GM21367 (cell line): ENCODE measurements at regions not wholly inside any gene's neighbourhood (a gene's known extent, or its start where the extent isn't known, plus 50 kb on each side); places are given as distances from the start of the nearest gene placed in this dataset.

Source experiments
- ATAC-seq: cut with Tn5 transposase; IDR thresholded peaks from one replicate; pipeline ENCODE4 v1.9.1; 2021; ENCODE audit not compliant: unreplicated experiment

DNA sequence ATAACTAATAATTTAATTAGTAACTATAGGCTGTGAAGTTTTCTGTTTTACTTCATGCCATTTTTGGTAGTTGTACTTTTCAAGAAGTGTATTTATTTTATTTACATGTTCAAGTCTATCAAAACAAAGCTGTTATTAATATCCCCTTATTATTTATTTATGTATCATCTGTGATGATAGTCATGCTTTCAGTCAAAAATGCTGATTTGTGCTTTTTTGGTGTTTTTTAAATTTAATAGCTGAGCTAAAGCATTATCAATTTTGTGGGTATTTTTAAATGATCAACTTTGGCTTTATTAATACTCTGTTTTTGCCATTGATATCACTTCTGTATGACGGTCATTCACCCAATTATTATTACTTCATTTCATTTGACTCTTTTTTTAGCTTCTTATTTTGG, 1229.2 kb upstream of the CADM2 start:
- ATAC-seq = no peak

GRCh38 chr3:83734656-83735055, 1224.1 kb upstream of the CADM2 start:
- no peak for ATAC-seq

DNA sequence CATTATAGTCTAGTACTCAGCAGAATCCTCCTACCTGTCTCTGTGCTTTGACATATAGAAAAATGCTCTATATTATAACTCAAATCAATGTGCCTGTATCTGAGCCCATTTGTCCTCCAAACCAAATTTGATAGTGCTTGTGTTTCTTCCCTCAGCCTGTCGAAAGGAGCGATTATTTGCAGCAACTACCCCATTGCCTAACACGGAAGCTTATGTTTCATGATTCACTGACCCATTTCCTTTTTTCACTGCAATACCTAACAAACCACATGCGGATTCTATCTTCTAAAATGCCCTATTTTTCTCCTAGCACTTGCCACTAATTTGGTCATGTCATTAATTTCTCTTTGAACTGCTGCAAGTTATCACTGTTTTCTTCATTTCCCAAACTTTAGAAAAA, 1220.6 kb upstream of the CADM2 start:
- ATAC-seq = no peak

DNA sequence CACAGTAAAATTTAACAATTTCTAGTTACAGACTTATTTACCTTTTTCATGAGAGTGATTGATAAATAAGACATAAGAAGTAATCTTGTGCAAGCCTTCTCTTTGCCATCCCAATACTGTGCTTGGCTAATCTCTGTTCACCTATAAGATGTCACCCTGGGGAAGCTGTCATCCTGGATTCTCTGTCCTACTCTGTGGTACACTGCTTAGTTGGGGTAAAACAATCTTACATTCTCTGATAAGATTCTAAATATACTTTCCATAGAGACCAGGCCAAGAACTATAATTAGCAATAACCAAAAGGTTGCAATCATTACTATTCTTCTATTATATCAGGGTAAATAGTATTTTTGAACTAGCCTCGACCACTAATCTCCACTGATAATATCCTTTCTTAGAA, 1218.3 kb upstream of the CADM2 start:
- no peak for ATAC-seq

DNA sequence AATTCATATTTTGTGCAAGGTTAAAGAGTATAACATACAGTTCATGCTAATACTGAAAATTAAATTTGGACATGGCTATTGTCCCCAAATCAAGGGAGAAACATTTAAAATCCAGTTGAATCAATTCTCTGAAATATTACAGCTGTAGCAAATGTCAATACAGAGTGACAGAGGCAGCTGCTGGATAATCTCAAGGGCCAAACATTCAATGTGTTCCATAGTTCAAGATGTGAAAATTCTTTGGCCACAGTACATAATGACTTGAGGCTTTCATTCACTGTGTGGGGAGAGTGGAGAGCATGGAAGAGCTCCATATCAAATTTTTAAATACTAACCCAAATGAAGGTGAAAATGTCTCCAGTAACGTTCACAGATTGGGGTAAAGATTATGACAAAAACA, 1192.8 kb upstream of the CADM2 start:
- no peak for ATAC-seq

- ATAC-seq = no peak
These were observed 1188.8 kb upstream of the CADM2 start for GRCh38 chr3:83769791-83770663.

GRCh38 chr3:83770664-83771402, 1188.0 kb upstream of the CADM2 start:
- no peak for ATAC-seq

DNA sequence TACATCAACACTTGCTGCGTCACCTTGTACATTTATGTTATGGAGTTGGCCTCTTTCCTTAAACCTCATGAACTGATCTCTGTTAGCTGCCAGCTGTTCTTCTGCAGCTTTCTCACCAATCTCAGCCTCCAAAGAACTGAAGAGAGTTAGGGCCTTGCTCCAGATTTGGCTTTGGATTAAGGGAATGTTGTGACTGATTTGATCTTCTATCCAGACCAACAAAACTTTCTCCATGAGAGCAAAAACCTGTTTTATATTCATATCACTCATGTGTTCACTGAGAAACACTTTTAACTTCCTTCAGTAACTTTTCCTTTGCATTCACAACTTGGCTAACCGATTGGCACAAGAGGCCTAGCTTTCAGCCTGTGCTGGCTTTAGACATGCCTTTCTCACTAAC, 1156.0 kb upstream of the CADM2 start:
- no peak for ATAC-seq

DNA sequence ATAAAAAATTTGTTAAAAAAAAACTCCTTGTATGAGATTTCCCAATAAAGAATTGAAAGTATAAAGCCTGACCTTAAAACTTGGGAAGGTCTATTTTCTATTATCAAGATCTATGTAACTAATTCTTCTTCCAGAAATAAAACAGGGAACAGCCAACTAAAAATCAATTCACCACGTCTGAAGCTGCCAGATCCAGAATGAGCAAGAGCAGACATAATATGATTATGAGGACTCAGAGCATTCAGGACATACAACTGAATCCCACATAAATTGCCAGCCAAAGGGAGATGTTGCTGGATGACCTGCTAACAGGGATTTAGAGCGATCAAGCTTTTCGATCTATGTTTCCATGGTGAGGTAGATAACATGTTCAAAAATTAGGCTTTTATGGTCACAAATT, 1151.3 kb upstream of the CADM2 start:
- ATAC-seq = no peak

- ATAC-seq = no peak
These were observed 1145.6 kb upstream of the CADM2 start for GRCh38 chr3:83813176-83813575.

GRCh38 chr3:83816653-83817052, 1142.1 kb upstream of the CADM2 start:
- ATAC-seq = no peak

DNA sequence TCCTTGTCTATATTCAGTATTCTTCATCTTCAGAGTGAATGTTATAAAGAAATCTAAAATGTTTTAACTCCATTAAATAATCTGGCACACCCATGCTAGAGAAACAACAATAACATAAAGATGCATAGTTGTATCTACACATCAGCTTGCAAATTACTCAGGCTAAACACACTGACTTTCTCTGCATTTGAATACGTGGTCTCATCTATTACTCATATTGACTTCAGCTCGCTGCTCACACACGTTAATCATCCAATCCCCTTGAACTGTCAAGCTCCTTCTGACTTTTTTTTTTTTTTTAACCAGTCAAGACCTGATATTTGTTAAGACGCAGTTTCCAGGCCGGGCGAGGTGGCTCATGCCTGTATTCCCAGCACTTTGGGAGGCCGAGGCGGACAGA, 1137.3 kb upstream of the CADM2 start:
- ATAC-seq = no peak

DNA sequence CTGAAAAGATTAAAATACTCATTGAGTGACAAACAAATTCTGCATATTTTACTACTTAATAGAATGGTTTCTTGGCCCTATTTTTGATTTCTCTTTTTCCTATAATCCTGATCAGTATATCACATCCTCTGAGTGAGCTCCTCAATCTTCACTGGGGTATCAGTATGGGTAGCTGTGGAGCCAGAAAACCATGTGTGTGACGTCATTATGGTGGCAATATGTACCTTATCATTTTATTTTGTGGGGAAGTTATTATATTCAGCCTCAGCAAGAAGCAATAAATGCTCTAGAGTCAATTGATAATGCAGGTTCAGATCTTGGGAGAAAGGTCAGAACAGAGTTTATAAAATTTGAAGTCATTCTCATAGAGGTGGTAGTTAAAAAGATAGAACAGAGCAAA, 1135.7 kb upstream of the CADM2 start:
- no peak for ATAC-seq

GRCh38 chr3:83835040-83835439, 1123.7 kb upstream of the CADM2 start:
- ATAC-seq = no peak

DNA sequence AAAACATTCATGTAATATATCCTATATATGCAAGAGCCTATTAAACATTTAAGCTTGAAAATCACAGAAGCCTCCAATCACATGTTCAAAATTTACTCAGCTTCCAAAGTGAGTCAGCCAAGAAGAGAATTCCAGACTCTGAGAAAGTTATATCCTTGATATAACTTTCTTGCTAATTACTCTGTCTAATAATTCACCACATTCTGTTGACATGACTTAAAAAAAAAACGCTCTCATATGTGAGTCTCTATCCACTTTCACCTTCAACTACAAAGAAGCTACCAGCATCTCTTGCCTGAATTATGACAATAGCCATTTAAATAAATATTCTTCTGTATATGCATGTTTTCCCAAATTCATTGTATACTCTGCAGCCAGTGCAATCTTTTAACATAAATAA, 1116.3 kb upstream of the CADM2 start:
- no peak for ATAC-seq

DNA sequence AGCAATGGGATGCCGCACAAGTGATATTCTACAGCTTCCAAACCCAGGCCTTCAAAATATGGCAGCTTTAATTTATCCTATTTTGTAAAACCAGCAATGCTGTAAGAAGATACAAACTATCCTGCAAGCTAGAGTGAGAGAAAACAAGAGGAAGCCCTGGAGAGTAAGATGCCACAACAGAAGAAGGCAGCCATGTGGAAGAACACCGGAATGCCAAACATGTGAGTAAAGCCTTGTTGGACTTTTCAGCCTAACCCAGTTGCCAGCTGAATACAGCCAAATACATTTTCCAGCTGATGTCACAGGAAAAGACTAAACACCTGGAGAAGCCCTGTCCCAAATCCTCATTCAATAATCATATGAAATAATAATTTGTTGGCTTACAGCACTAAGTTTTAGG, 1115.1 kb upstream of the CADM2 start:
- ATAC-seq = no peak

DNA sequence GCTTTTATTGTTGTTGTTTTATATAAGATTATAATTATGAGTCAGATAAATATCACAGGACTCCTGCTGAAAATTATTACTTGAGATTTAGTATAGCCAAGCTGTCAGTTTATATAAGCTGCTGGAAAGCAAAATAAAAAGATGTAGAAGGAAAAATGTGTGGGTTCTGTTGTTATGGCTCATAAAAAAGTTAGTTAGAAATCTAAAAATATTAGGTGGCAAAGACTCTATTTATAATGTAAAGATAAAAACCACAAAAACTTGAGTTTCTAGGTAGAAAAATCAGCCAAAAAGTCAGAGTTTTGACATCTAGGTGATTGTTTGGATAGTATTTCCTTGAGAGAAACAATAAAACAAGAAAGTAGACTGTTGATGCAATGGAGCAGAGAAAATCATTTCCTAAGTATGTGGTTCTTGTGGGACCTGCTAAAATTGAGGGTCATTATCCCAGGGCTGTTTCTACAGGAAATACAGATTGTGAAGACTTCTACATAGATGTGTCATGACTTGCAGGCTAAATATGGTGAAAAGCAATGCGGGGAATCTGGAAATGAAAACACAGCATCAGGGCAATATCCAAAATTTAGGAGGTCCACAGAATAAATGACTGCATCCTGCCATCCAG, 1109.6 kb upstream of the CADM2 start:
- ATAC-seq = no peak

DNA sequence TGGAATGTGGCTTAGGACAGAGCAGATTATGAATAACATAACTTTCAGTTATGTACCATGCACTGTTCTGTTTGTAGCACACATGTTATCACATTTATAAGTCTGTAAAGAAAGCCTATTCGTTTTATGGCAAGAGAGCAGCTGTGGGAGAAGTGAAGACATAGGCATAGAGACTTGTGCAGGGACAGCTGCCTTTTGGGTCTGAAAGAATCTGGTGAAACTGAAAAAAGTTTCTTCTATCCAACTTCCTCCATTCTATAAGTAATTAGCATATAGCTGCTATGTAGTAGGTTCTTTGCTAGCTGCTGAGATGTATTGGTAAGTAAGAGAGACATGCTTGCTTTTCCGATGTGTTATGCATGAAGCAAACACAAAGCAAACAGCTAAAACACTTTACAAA, 1095.4 kb upstream of the CADM2 start:
- no peak for ATAC-seq

DNA sequence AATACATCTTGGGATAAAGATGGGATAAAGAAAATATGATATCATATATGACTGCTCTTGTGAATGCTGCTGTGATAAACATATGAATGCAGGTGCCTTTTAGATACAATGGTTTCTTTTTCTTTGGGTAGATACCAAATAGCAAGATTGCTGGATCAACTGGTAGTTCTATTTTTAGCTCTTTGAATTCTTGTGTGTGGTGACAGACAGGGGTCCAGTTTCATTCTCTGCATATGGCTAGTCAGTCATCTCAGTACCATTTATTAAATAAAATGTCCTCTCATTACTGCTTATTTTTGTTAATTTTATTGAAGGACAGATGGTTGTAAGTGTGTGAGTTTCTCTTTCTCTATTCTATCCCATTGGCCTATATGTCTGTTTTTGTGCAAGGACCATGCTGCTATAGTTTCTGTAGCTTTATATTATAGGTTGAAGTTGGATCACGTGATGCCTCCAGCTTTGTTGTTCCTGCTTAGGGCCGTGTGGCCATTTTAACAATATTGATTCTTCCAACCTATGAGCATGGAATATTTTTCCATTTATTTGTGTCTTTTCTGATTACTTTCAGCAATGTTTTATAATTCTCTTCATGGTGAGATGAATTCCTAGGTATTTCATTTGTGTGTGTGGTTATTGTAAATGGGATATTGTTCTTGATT, 1089.8 kb upstream of the CADM2 start:
- no peak for ATAC-seq

DNA sequence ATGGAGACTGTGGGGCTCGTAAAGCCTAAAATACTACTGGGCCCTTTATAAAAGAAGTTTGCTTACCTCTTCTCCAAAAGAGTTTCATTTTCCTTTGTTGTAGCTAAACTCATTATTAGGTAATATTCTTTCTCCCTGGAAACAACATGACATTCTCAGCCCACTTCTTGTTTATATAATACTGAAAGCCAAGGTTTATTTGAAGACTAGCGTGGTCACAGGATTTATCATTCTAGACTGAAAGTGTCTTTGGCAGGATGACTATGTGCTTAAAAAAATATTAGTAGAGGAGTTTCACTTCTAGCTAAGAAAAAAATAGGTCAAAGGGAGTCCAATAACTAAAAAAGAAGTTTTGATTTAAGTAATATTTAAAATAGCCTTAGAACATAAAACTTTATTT, 1085.2 kb upstream of the CADM2 start:
- no peak for ATAC-seq

- no peak for ATAC-seq
These were observed 1080.9 kb upstream of the CADM2 start for GRCh38 chr3:83877910-83878309.

DNA sequence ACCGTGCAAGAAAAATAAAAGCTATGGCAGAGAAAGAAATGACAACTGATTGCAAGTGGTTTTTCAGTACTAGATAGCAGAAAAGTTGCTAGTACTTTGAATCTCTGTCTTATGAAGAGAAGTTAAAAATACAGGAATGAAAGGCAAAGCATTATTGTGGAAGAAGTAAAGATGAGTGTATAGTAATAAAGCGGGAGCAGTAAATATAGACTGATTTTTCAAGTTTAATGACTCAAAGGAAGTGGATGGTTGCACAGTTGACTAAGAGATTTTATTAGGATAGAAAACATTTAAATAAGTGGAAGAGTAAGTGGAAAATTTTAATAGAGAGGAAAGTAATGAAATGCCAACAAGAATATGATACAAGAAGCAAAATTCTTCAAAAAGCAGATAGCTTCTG, 1076.1 kb upstream of the CADM2 start:
- ATAC-seq = no peak
